Mesenchymal stem cell (in vitro differentiated cells and primary cell): ENCODE measurements at regions not wholly inside any gene's neighbourhood (a gene's known extent, or its start where the extent isn't known, plus 50 kb on each side); places are given as distances from the start of the nearest gene placed in this dataset.

ENCODE experiments used
- DNase-seq: peaks from one replicate; pipeline ENCODE4 v3.0.0-alpha.2; 2013
- H2AFZ ChIP-seq: one replicate; pipeline ENCODE4 v1.6.1; 2013; ENCODE audit warnings: low read depth, mild to moderate bottlenecking, control low read depth, inconsistent platforms, low read length, moderate library complexity
- H2AK5ac ChIP-seq: 2 replicates; pipeline ENCODE4 v1.6.1; 2013; ENCODE audit warnings: low read length, moderate library complexity, mild to moderate bottlenecking, inconsistent platforms; ENCODE audit not compliant: severe bottlenecking
- H2BK120ac ChIP-seq: one replicate; pipeline ENCODE4 v1.6.1; 2013; ENCODE audit warnings: low read depth, mild to moderate bottlenecking, inconsistent platforms, low read length, moderate library complexity
- H2BK12ac ChIP-seq, 2 experiments: one replicate each; pipeline ENCODE4 v1.6.1; 2013; ENCODE audit warnings: inconsistent platforms in 2 of 2, low read length in 2 of 2, mild to moderate bottlenecking in 2 of 2, moderate library complexity in 2 of 2, control low read depth in 1 of 2
- H2BK15ac ChIP-seq: one replicate; pipeline ENCODE4 v1.6.1; 2013; ENCODE audit warnings: mild to moderate bottlenecking, low read depth, inconsistent platforms; ENCODE audit not compliant: poor library complexity, severe bottlenecking
- H2BK5ac ChIP-seq: 2 replicates; pipeline ENCODE4 v1.6.1; 2013; ENCODE audit warnings: low read depth, mild to moderate bottlenecking, low read length, control low read depth, inconsistent platforms; ENCODE audit not compliant: poor library complexity, severe bottlenecking
- H3K14ac ChIP-seq, 2 experiments: one replicate each; pipeline ENCODE4 v1.6.1; 2013; ENCODE audit warnings: inconsistent platforms in 2 of 2, low read length in 2 of 2, control low read depth in 1 of 2, mild to moderate bottlenecking in 1 of 2, moderate library complexity in 1 of 2
- H3K18ac ChIP-seq, 2 experiments: one replicate each; pipeline ENCODE4 v1.6.1; 2013; ENCODE audit warnings: inconsistent platforms in 2 of 2, low read length in 2 of 2, control low read depth in 1 of 2, low read depth in 1 of 2, mild to moderate bottlenecking in 1 of 2
- H3K23ac ChIP-seq, 2 experiments: one replicate each; pipeline ENCODE4 v1.6.1; 2013; ENCODE audit warnings: inconsistent platforms in 2 of 2, low read length in 2 of 2, mild to moderate bottlenecking in 2 of 2, moderate library complexity in 2 of 2, control low read depth in 1 of 2
- H3K27ac ChIP-seq: 2 replicates; pipeline ENCODE4 v1.5.1; 2013; ENCODE audit warnings: mild to moderate bottlenecking, moderate library complexity, low read length, control low read depth, inconsistent platforms; ENCODE audit not compliant: poor library complexity, severe bottlenecking
- H3K27me3 ChIP-seq, 2 experiments: 2 replicates each; pipeline versions ENCODE4 v1.6.1 to v1.7.0; 2013; ENCODE audit warnings: low read length in 2 of 2, mild to moderate bottlenecking in 2 of 2, moderate library complexity in 2 of 2, control low read depth in 1 of 2, inconsistent platforms in 1 of 2; ENCODE audit not compliant: control insufficient read depth in 1 of 2, insufficient read depth in 1 of 2
- H3K36me3 ChIP-seq, 2 experiments: 2 replicates each; pipeline versions ENCODE4 v1.6.1 to v1.7.0; 2013; ENCODE audit warnings: low read length in 2 of 2, control low read depth in 1 of 2, inconsistent platforms in 1 of 2, low read depth in 1 of 2, mild to moderate bottlenecking in 1 of 2; ENCODE audit not compliant: insufficient read depth in 2 of 2, control insufficient read depth in 1 of 2
- H3K4ac ChIP-seq, 2 experiments: one replicate each; pipeline ENCODE4 v1.6.1; 2013; ENCODE audit warnings: inconsistent platforms in 2 of 2, low read length in 2 of 2, mild to moderate bottlenecking in 2 of 2, moderate library complexity in 2 of 2, control low read depth in 1 of 2, low read depth in 1 of 2
- H3K4me1 ChIP-seq: 2 replicates; pipeline ENCODE4 v1.6.1; 2013; ENCODE audit warnings: low read depth, low read length, control low read depth; ENCODE audit not compliant: control insufficient read depth, insufficient read depth
- H3K4me2 ChIP-seq: 2 replicates; pipeline ENCODE4 v1.6.1; 2013; ENCODE audit warnings: low read length, mild to moderate bottlenecking, inconsistent platforms; ENCODE audit not compliant: poor library complexity, severe bottlenecking
- H3K4me3 ChIP-seq, 2 experiments: 2 replicates each; pipeline versions ENCODE4 v1.5.1 to v1.7.0; 2013; ENCODE audit warnings: low read length in 2 of 2, mild to moderate bottlenecking in 2 of 2, control low read depth in 1 of 2, low read depth in 1 of 2; ENCODE audit not compliant: insufficient read depth in 1 of 2
- H3K79me1 ChIP-seq: replicated peaks from 2 replicates; pipeline ENCODE4 v1.6.1; 2013; ENCODE audit warnings: mild to moderate bottlenecking, control low read depth, low read length, inconsistent platforms; ENCODE audit not compliant: poor library complexity, severe bottlenecking
- H3K9ac ChIP-seq: 2 replicates; pipeline ENCODE4 v1.7.0; 2013; ENCODE audit warnings: mild to moderate bottlenecking, low read length, moderate library complexity
- H3K9me3 ChIP-seq: 2 replicates; pipeline ENCODE4 v1.7.0; 2013; ENCODE audit warnings: mild to moderate bottlenecking, low read length; ENCODE audit not compliant: control insufficient read depth
- H4K8ac ChIP-seq: one replicate; pipeline ENCODE4 v1.6.1; 2013; ENCODE audit warnings: inconsistent platforms, mild to moderate bottlenecking, low read length, moderate library complexity
- H4K91ac ChIP-seq: one replicate; pipeline ENCODE4 v1.6.1; 2013; ENCODE audit warnings: mild to moderate bottlenecking, low read length, inconsistent platforms
- WGBS: methylation state at CpG from one replicate; pipeline ENCODE4 v1.1.7; 2013; ENCODE audit warnings: mixed read lengths; 5-methylcytosine and 5-hydroxymethylcytosine counted together

- Histone ChIP-seq H3K9ac (no peak overlapping the region), H2AFZ (no peak overlapping the region), H2BK12ac (no peak overlapping the region), H3K79me1 (no peaks in the 10 kb centered on the region), H2BK120ac (no peak overlapping the region), H3K14ac (no peak overlapping the region), H4K91ac (no peak overlapping the region), H4K8ac (no peak overlapping the region), H2BK15ac (no peak overlapping the region), H3K18ac (no peak overlapping the region), H3K27ac (no peak overlapping the region), H3K23ac (no peak overlapping the region), H3K9me3 (no peaks in the 10 kb centered on the region), H3K36me3 (no peaks in the 10 kb centered on the region), H2AK5ac (no peak overlapping the region), H3K27me3 (no peaks in the 10 kb centered on the region), H3K4me3 (no peak overlapping the region), H3K4ac (no peak overlapping the region), H3K4me2 (no peak overlapping the region), H3K4me1 (no peaks in the 10 kb centered on the region), H2BK5ac (no peak overlapping the region)
- DNase-seq: no peak
- WGBS: 64% methylated on average over 3 of the region's 3 CpGs
Observed at GRCh38 chr1:110816945-110817344, 56.0 kb upstream of the CD53 start.

- no peak overlapping the region for H2BK120ac ChIP-seq
- no peak overlapping the region for H3K18ac ChIP-seq
- H3K36me3 ChIP-seq: no peaks in the 10 kb centered on the region
- H3K27ac ChIP-seq: no peak overlapping the region
- H3K4me3 ChIP-seq: no peak overlapping the region
- no peak overlapping the region for H2AFZ ChIP-seq
- no peak overlapping the region for H3K4ac ChIP-seq
- WGBS: 33% methylated on average over 1 of the region's 1 CpG
- DNase-seq: no peak
- no peaks in the 10 kb centered on the region for H3K9me3 ChIP-seq
- H3K14ac ChIP-seq: no peak overlapping the region
- no peak overlapping the region for H2BK12ac ChIP-seq
- H3K4me1 ChIP-seq: no peaks in the 10 kb centered on the region
- no peak overlapping the region for H2BK5ac ChIP-seq
- H3K79me1 ChIP-seq: no peaks in the 10 kb centered on the region
- no peaks in the 10 kb centered on the region for H3K27me3 ChIP-seq
- H2AK5ac ChIP-seq: no peak overlapping the region
- H3K23ac ChIP-seq: no peak overlapping the region
- no peak overlapping the region for H3K9ac ChIP-seq
- no peak overlapping the region for H2BK15ac ChIP-seq
- H4K8ac ChIP-seq: no peak overlapping the region
- H4K91ac ChIP-seq: no peak overlapping the region
- no peak overlapping the region for H3K4me2 ChIP-seq
Observed at GRCh38 chr1:110811529-110811928, 61.4 kb upstream of the CD53 start.

GRCh38 chr1:110800079-110800478 is 72.9 kb upstream of the CD53 start:
- Histone ChIP-seq H3K9me3 (no peaks in the 10 kb centered on the region), H3K4me2 (no peak overlapping the region), H3K4me3 (no peak overlapping the region), H2BK12ac (no peak overlapping the region), H3K79me1 (no peaks in the 10 kb centered on the region), H3K27ac (no peak overlapping the region), H3K14ac (no peak overlapping the region), H4K91ac (no peak overlapping the region), H3K4ac (no peak overlapping the region), H3K4me1 (no peaks in the 10 kb centered on the region), H2BK5ac (no peak overlapping the region), H3K23ac (no peak overlapping the region), H3K36me3 (no peaks in the 10 kb centered on the region), H3K18ac (no peak overlapping the region), H2AFZ (no peak overlapping the region), H3K27me3 (no peaks in the 10 kb centered on the region), H2BK15ac (no peak overlapping the region), H3K9ac (no peak overlapping the region), H4K8ac (no peak overlapping the region), H2AK5ac (no peak overlapping the region), H2BK120ac (no peak overlapping the region)
- no CpG with 5 or more reads among the region's 2 CpGs for WGBS
- no peak for DNase-seq

GRCh38 chr1:110798691-110799256 is 74.2 kb upstream of the CD53 start:
- 69% methylated on average over 2 of the region's 3 CpGs for WGBS
- H4K91ac ChIP-seq: no peak overlapping the region
- H4K8ac ChIP-seq: no peak overlapping the region
- no peaks in the 10 kb centered on the region for H3K9me3 ChIP-seq
- no peak overlapping the region for H3K23ac ChIP-seq
- no peaks in the 10 kb centered on the region for H3K27me3 ChIP-seq
- H3K4me2 ChIP-seq: no peak overlapping the region
- H3K9ac ChIP-seq: no peak overlapping the region
- no peak for DNase-seq
- H3K4ac ChIP-seq: no peak overlapping the region
- no peak overlapping the region for H3K18ac ChIP-seq
- no peak overlapping the region for H2AFZ ChIP-seq
- H3K14ac ChIP-seq: no peak overlapping the region
- no peaks in the 10 kb centered on the region for H3K4me1 ChIP-seq
- no peak overlapping the region for H2AK5ac ChIP-seq
- H2BK120ac ChIP-seq: no peak overlapping the region
- H2BK5ac ChIP-seq: no peak overlapping the region
- H3K27ac ChIP-seq: no peak overlapping the region
- H3K79me1 ChIP-seq: no peaks in the 10 kb centered on the region
- no peak overlapping the region for H2BK12ac ChIP-seq
- H2BK15ac ChIP-seq: no peak overlapping the region
- no peaks in the 10 kb centered on the region for H3K36me3 ChIP-seq
- H3K4me3 ChIP-seq: no peak overlapping the region
